ENCODE measurements at regions not wholly inside any gene's neighbourhood (a gene's known extent, or its start where the extent isn't known, plus 50 kb on each side); places are given as distances from the start of the nearest gene placed in this dataset.

DNA sequence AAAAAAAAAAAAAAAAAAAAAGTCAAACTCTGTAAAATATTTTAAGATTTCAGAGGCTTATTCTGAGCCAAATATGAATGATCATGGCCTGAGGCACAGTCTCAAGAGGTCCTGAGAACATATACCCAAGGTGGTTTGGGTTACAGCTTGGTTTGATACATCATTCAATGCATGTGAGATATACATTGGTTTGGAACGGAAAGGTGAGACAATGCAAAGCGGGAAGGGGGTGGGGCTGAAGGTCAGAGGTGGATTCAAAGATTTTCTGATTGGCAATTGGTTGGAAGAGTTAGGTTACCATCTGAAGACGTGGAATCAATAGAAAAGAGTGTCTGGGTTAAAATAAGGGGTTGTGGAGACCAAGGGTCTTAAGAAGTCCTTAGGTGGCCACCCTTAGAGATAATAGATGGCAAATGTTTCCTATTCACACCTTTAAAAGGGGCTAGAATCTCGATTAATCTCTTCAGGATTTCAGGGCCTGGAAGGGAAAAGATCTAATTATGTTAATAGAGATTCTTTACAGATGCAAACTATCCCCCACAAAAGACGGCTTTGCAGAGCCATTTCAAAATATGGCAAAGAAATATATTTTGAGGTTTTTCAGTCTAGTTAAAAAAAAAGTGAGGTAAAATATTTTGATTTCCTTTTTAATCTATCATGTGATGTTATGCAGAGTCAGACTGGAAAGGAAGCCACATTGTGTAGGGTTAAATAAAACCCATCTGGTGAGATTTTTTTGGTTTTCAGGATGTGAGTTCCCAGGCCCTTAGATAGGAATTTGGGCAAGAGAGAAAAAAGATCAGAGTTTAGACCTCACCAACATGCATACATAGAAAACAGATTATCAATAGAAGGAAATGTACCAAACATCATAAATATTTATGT, 173.8 kb upstream of the CNOT2 start:
- no peak for DNase-seq (ENCODE audit: low read depth)
- TF ChIP-seq, protein P1, sequence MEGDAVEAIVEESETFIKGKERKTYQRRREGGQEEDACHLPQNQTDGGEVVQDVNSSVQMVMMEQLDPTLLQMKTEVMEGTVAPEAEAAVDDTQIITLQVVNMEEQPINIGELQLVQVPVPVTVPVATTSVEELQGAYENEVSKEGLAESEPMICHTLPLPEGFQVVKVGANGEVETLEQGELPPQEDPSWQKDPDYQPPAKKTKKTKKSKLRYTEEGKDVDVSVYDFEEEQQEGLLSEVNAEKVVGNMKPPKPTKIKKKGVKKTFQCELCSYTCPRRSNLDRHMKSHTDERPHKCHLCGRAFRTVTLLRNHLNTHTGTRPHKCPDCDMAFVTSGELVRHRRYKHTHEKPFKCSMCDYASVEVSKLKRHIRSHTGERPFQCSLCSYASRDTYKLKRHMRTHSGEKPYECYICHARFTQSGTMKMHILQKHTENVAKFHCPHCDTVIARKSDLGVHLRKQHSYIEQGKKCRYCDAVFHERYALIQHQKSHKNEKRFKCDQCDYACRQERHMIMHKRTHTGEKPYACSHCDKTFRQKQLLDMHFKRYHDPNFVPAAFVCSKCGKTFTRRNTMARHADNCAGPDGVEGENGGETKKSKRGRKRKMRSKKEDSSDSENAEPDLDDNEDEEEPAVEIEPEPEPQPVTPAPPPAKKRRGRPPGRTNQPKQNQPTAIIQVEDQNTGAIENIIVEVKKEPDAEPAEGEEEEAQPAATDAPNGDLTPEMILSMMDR (IDR thresholded peaks at IDR 0.05; ENCODE audit: low read depth, low read length, missing control alignments) = no peak
- no peak overlapping the region for H3K4me3 ChIP-seq (ENCODE audit: low read depth, low read length)

DNA sequence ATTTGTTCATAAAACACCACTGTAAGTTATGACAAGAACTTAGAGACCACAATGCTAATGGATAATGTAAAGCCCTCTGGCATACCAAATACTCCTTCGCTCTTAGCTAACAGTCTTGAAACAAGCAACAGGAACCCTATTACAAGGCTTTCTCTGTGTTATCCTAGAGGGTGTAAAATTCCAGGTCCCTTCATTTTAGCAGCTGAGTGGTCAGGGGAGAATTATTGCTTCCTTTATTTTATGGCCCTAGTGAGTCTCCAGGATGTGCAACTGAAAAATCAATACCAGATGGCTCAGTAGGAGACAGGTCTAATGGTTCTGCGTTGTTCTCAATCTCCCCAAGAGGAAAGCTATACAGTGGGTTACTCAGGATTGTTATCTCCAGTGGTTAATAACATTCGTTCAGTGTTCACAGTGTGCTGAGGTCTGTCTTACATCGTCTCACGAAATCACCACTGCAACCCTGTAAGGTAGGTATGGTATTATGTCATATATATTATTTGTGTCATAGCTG, 172.7 kb upstream of the CNOT2 start:
- H3K4me3 ChIP-seq (ENCODE audit: low read depth, low read length) = no peak overlapping the region
- TF ChIP-seq, protein P1 (IDR thresholded peaks at IDR 0.05; ENCODE audit: low read depth, low read length, missing control alignments) = no peak
- DNase-seq (ENCODE audit: low read depth) = no peak

DNA sequence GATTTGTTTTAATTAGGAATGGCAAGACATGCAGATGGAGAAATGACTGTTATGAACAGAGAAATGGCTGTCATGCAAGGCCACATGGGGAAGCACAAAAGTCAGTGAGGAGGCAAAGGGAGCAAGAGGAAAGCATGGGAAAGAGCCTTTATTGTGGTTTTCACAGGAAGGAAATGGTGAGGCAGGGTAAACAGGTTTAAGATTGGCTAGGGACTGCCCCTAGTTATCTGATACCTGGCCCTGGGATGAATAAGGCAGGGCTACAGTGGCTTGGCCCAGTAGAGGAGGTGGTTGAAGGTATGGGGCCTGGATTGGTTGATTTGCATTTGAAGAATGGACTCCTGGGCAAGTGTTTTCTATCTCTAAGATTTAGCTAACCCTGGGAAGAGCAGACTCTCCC, 168.7 kb upstream of the CNOT2 start:
- no peak overlapping the region for H3K4me3 ChIP-seq (ENCODE audit: low read depth, low read length)
- no peak for DNase-seq (ENCODE audit: low read depth)
- TF ChIP-seq, protein P1 (IDR thresholded peaks at IDR 0.05; ENCODE audit: low read depth, low read length, missing control alignments) = no peak

DNA sequence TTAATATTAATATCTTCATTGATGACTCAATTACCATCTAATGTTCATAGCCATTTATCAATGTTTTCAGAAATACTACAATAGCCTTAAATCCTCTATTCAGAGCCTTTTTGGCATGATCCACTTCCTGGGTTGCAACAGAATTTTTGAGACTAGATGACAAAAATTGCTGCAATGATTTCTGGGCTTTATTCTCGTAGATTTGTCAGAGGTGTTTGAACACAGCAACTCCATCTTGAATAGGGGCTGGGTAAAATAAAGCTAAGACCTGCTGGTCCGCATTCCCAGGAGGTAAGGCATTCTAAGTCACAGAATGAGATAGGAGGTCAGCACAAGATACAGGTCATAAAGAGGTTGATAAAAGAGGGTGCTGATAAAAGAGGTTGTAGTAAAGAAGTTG, 165.8 kb upstream of the CNOT2 start:
- no peak overlapping the region for H3K4me3 ChIP-seq (ENCODE audit: low read depth, low read length)
- TF ChIP-seq, protein P1 (IDR thresholded peaks at IDR 0.05; ENCODE audit: low read depth, low read length, missing control alignments) = no peak
- no peak for DNase-seq (ENCODE audit: low read depth)

DNA sequence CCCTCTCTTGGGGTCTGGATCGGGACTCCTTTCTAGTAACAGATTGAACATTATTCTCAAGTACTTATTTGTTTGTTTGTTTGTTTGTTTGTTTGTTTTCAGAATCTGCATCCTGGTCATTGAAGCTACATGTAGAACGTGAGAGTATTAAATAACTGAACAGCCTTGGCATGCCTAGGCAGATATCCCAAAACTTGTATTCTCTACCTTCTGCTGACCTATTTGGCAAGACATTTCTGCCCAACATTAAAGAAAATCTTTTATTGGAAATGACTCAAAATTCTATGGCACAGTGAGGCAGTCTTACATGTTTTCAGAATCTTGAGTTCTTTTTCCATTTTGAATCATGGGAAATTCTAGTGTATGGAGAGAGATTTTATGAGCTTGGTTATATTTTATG, 165.1 kb upstream of the CNOT2 start:
- no peak for DNase-seq (ENCODE audit: low read depth)
- H3K4me3 ChIP-seq (ENCODE audit: low read depth, low read length) = no peak overlapping the region
- TF ChIP-seq, protein P1 (IDR thresholded peaks at IDR 0.05; ENCODE audit: low read depth, low read length, missing control alignments) = no peak

DNA sequence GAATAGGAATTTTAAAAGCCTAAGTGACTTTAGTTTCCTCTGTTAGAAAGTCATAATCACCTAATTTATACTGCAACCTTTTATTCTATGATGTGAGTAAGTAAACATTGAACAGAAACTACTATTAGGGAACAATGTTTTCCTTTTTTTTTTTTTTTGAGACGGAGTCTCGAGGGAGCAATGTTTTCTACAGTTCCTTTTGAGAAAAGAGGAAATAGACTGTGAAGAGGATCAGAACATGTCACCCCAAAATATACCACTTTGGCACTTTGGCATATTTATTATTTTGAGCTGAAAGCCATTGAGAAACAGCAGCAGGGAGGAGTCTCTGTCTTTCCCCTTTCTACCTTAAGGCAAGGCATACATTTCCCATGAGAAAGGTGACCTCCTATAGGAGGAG, 162.7 kb upstream of the CNOT2 start:
- no peak for DNase-seq (ENCODE audit: low read depth)

More for the DNA sequence above, 162.7 kb upstream of the CNOT2 start:
- no peak overlapping the region for H3K4me3 ChIP-seq (ENCODE audit: low read depth, low read length)
- TF ChIP-seq, protein P1 (IDR thresholded peaks at IDR 0.05; ENCODE audit: low read depth, low read length, missing control alignments) = no peak

All from GM12864 (cell line).